HEK293 (cell line): ENCODE measurements at regions not wholly inside any gene's neighbourhood (a gene's known extent, or its start where the extent isn't known, plus 50 kb on each side); places are given as distances from the start of the nearest gene placed in this dataset.

Experiments
- CTCF ChIA-PET: fragments of 350-600 bp; formaldehyde crosslinking; extraction: SDS; loops from one replicate; lab custom pipeline; 2021; ENCODE audit warnings: antibody characterized with exemption; lab: Yijun Ruan, JAX
- POLR2A ChIA-PET: fragments of 300-600 bp; formaldehyde crosslinking; extraction: SDS; loops from one replicate; lab custom pipeline; 2020; ENCODE audit warnings: antibody characterized with exemption, inconsistent platforms; lab: Yijun Ruan, JAX
- H3K27ac ChIP-seq: fragments of 200-500 bp; sonication (Bioruptor generic); 2 replicates; pipeline ENCODE4 v1.5.1; 2014; ENCODE audit warnings: low read depth, low read length, control low read depth, inconsistent platforms; ENCODE audit errors: extremely low read depth
- H3K36me3 ChIP-seq, 2 experiments: fragments of 200-500 bp in 1 of 2; sonication (Bioruptor generic) in 1 of 2; 1 replicate in 1 of 2; 2 replicates in 1 of 2; pipeline ENCODE4 v1.5.1; 2014 to 2017; ENCODE audit warnings: inconsistent platforms in 2 of 2, low read length in 2 of 2; ENCODE audit not compliant: control insufficient read depth in 2 of 2, insufficient read depth in 1 of 2
- H3K4me1 ChIP-seq: fragments of 200-500 bp; sonication (Bioruptor generic); 2 replicates; pipeline ENCODE4 v1.5.1; 2014; ENCODE audit warnings: mild to moderate bottlenecking, low read length, inconsistent platforms; ENCODE audit not compliant: control insufficient read depth, insufficient read depth
- H3K4me3 ChIP-seq: 2 replicates; pipeline ENCODE4 v1.5.1; 2011; ENCODE audit warnings: low read depth, mild to moderate bottlenecking, control low read depth, low read length, moderate library complexity
- H3K9me3 ChIP-seq: fragments of 200-500 bp; sonication (Bioruptor generic); 2 replicates; pipeline ENCODE4 v1.5.1; 2014; ENCODE audit warnings: low read depth, low read length, inconsistent platforms; ENCODE audit not compliant: control insufficient read depth, insufficient read depth
- ATF2 ChIP-seq: fragments of 450-650 bp; formaldehyde crosslinking; IDR thresholded peaks from 2 replicates; pipeline ENCODE4 v1.5.1; 2016; ENCODE audit warnings: missing biosample characterization, missing genetic modification characterization, low read depth
- HOXC10 ChIP-seq: sonication (generic); formaldehyde crosslinking; IDR thresholded peaks from 2 replicates; pipeline ENCODE4 v1.8.1; 2023; ENCODE audit warnings: mild to moderate bottlenecking, missing genetic modification reagents
- INSM2 ChIP-seq: fragments of 450-650 bp; formaldehyde crosslinking; IDR thresholded peaks from 2 replicates; pipeline ENCODE4 v1.5.1; 2016; ENCODE audit warnings: missing biosample characterization, missing genetic modification characterization
- KLF17 ChIP-seq: fragments of 450-650 bp; formaldehyde crosslinking; IDR thresholded peaks from 2 replicates; pipeline ENCODE4 v1.5.1; 2016; ENCODE audit warnings: missing biosample characterization, missing genetic modification characterization
- SCRT2 ChIP-seq: fragments of 450-650 bp; formaldehyde crosslinking; IDR thresholded peaks from 2 replicates; pipeline ENCODE4 v1.5.1; 2016; ENCODE audit warnings: missing biosample characterization, missing genetic modification characterization
- SP2 ChIP-seq: fragments of 450-650 bp; formaldehyde crosslinking; IDR thresholded peaks from 2 replicates; pipeline ENCODE4 v1.5.1; 2016; ENCODE audit warnings: missing biosample characterization, missing genetic modification characterization
- WT1 ChIP-seq: fragments of 450-650 bp; formaldehyde crosslinking; IDR thresholded peaks from 2 replicates; pipeline ENCODE4 v1.5.1; 2016; ENCODE audit warnings: missing biosample characterization, missing genetic modification characterization
- ZBTB8A ChIP-seq: fragments of 450-650 bp; formaldehyde crosslinking; IDR thresholded peaks from 2 replicates; pipeline ENCODE4 v1.5.1; 2016; ENCODE audit warnings: missing biosample characterization, missing genetic modification characterization
- ZNF140 ChIP-seq: fragments of 450-650 bp; formaldehyde crosslinking; IDR thresholded peaks from 2 replicates; pipeline ENCODE4 v1.5.1; 2016; ENCODE audit warnings: missing biosample characterization, missing genetic modification characterization
- ZNF169 ChIP-seq: fragments of 450-650 bp; formaldehyde crosslinking; IDR thresholded peaks from 2 replicates; pipeline ENCODE4 v1.5.1; 2016; ENCODE audit warnings: missing biosample characterization, missing genetic modification characterization
- ZNF175 ChIP-seq: fragments of 450-650 bp; formaldehyde crosslinking; IDR thresholded peaks from 2 replicates; pipeline ENCODE4 v1.5.1; 2016; ENCODE audit warnings: missing biosample characterization, missing genetic modification characterization
- ZNF24 ChIP-seq: fragments of 450-650 bp; formaldehyde crosslinking; IDR thresholded peaks from 2 replicates; pipeline ENCODE4 v1.5.1; 2016; ENCODE audit warnings: missing biosample characterization, missing genetic modification characterization
- ZNF302 ChIP-seq: fragments of 450-650 bp; formaldehyde crosslinking; IDR thresholded peaks from 2 replicates; pipeline ENCODE4 v1.5.1; 2016; ENCODE audit warnings: missing biosample characterization, missing genetic modification characterization, low read depth
- ZNF501 ChIP-seq: fragments of 450-650 bp; formaldehyde crosslinking; IDR thresholded peaks from 2 replicates; pipeline ENCODE4 v1.5.1; 2016; ENCODE audit warnings: missing biosample characterization, missing genetic modification characterization
- ZNF521 ChIP-seq: fragments of 450-650 bp; formaldehyde crosslinking; IDR thresholded peaks from 2 replicates; pipeline ENCODE4 v1.5.1; 2017; ENCODE audit warnings: missing biosample characterization, mild to moderate bottlenecking, missing genetic modification characterization
- ZNF580 ChIP-seq: fragments of 450-650 bp; formaldehyde crosslinking; IDR thresholded peaks from 2 replicates; pipeline ENCODE4 v1.5.1; 2016; ENCODE audit warnings: missing biosample characterization, missing genetic modification characterization
- ZNF645 ChIP-seq: fragments of 450-650 bp; formaldehyde crosslinking; IDR thresholded peaks from 2 replicates; pipeline ENCODE4; 2016; ENCODE audit warnings: missing biosample characterization, missing genetic modification characterization
- ZNF664 ChIP-seq: fragments of 450-650 bp; formaldehyde crosslinking; IDR thresholded peaks from 2 replicates; pipeline ENCODE4 v1.5.1; 2016; ENCODE audit warnings: missing biosample characterization, missing genetic modification characterization
- ZNF701 ChIP-seq: fragments of 450-650 bp; formaldehyde crosslinking; IDR thresholded peaks from 2 replicates; pipeline ENCODE4 v1.5.1; 2016; ENCODE audit warnings: missing biosample characterization, missing genetic modification characterization
- ZNF747 ChIP-seq: fragments of 450-650 bp; formaldehyde crosslinking; IDR thresholded peaks from 2 replicates; pipeline ENCODE4 v1.5.1; 2016; ENCODE audit warnings: missing biosample characterization, missing genetic modification characterization
- ZNF776 ChIP-seq: fragments of 450-650 bp; formaldehyde crosslinking; IDR thresholded peaks from 2 replicates; pipeline ENCODE4 v1.5.0; 2017; ENCODE audit warnings: missing biosample characterization, missing genetic modification characterization, borderline replicate concordance
- TF ChIP-seq, protein P1 (sequence below): fragments of 450-650 bp; formaldehyde crosslinking; IDR thresholded peaks from 2 replicates; pipeline ENCODE4 v1.5.1; 2016; ENCODE audit warnings: missing biosample characterization, missing genetic modification characterization
- TF ChIP-seq, protein P2 (sequence below): fragments of 450-650 bp; formaldehyde crosslinking; IDR thresholded peaks from 2 replicates; pipeline ENCODE4 v1.5.1; 2016; ENCODE audit warnings: missing biosample characterization, missing genetic modification characterization

- CTCF ChIA-PET: no interaction called here
- Histone ChIP-seq H3K27ac (no peak overlapping the region), H3K4me3 (no peak overlapping the region), H3K9me3 (no peaks in the 10 kb centered on the region), H3K36me3 (no peaks in the 10 kb centered on the region), H3K4me1 (no peaks in the 10 kb centered on the region)
- no peak for TF ChIP-seq WT1 (tag by site-specific recombination)
- no peak for TF ChIP-seq INSM2 (tag by site-specific recombination)
- no peak for TF ChIP-seq ZNF645
- no peak for TF ChIP-seq ZNF701
- no peak for TF ChIP-seq ZNF302 (tag by site-specific recombination)
- TF ChIP-seq ZNF521 (tag by site-specific recombination): no peak
- TF ChIP-seq ZNF580: no peak
- TF ChIP-seq KLF17 (tag by site-specific recombination): no peak
- TF ChIP-seq, protein P1, sequence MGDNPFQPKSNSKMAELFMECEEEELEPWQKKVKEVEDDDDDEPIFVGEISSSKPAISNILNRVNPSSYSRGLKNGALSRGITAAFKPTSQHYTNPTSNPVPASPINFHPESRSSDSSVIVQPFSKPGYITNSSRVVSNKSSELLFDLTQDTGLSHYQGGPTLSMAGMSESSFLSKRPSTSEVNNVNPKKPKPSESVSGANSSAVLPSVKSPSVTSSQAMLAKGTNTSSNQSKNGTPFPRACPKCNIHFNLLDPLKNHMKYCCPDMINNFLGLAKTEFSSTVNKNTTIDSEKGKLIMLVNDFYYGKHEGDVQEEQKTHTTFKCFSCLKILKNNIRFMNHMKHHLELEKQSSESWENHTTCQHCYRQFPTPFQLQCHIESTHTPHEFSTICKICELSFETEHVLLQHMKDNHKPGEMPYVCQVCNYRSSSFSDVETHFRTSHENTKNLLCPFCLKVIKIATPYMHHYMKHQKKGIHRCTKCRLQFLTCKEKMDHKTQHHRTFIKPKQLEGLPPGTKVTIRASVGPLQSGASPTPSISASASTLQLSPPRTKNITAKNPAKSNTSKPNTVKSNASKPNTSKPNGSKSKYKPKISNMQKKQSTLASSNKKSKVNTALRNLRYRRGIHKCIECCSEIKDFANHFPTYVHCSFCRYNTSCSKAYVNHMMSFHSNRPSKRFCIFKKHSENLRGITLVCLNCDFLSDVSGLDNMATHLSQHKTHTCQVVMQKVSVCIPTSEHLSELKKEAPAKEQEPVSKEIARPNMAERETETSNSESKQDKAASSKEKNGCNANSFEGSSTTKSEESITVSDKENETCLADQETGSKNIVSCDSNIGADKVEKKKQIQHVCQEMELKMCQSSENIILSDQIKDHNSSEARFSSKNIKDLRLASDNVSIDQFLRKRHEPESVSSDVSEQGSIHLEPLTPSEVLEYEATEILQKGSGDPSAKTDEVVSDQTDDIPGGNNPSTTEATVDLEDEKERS (tag by site-specific recombination): no peak
- POLR2A ChIA-PET: no interaction called here
Observed at GRCh38 chr3:82973791-82974190, 1212.3 kb upstream of the GBE1 start.

- H3K4me3 ChIP-seq: no peak overlapping the region
- no peaks in the 10 kb centered on the region for H3K36me3 ChIP-seq
- no peak overlapping the region for H3K27ac ChIP-seq
- CTCF ChIA-PET: no interaction called here
- POLR2A ChIA-PET: no interaction called here
- H3K9me3 ChIP-seq: no peaks in the 10 kb centered on the region
- TF ChIP-seq ZNF501 (tag by site-specific recombination) (no peak), ATF2 (tag by site-specific recombination) (no peak), ZNF169 (no peak), ZNF140 (no peak), ZNF776 (no peak), SCRT2 (tag by site-specific recombination) (no peak), ZNF747 (tag by site-specific recombination) (no peak), ZBTB8A (tag by site-specific recombination) (no peak), SP2 (tag by site-specific recombination) (no peak), HOXC10 (no peak), ZNF175 (tag by site-specific recombination) (no peak), ZNF24 (tag by site-specific recombination) (no peak), ZNF664 (tag by site-specific recombination) (no peak)
- TF ChIP-seq, protein P2, sequence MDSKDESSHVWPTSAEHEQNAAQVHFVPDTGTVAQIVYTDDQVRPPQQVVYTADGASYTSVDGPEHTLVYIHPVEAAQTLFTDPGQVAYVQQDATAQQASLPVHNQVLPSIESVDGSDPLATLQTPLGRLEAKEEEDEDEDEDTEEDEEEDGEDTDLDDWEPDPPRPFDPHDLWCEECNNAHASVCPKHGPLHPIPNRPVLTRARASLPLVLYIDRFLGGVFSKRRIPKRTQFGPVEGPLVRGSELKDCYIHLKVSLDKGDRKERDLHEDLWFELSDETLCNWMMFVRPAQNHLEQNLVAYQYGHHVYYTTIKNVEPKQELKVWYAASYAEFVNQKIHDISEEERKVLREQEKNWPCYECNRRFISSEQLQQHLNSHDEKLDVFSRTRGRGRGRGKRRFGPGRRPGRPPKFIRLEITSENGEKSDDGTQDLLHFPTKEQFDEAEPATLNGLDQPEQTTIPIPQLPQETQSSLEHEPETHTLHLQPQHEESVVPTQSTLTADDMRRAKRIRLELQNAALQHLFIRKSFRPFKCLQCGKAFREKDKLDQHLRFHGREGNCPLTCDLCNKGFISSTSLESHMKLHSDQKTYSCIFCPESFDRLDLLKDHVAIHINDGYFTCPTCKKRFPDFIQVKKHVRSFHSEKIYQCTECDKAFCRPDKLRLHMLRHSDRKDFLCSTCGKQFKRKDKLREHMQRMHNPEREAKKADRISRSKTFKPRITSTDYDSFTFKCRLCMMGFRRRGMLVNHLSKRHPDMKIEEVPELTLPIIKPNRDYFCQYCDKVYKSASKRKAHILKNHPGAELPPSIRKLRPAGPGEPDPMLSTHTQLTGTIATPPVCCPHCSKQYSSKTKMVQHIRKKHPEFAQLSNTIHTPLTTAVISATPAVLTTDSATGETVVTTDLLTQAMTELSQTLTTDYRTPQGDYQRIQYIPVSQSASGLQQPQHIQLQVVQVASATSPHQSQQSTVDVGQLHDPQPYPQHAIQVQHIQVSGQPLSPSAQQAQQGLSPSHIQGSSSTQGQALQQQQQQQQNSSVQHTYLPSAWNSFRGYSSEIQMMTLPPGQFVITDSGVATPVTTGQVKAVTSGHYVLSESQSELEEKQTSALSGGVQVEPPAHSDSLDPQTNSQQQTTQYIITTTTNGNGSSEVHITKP (tag by site-specific recombination): no peak
- TF ChIP-seq, all 188 proteins: peak for 0
- H3K4me1 ChIP-seq: no peaks in the 10 kb centered on the region
Observed at GRCh38 chr3:82960379-82960778, 1198.9 kb upstream of the GBE1 start.
